ENCODE measurements at regions not wholly inside any gene's neighbourhood (a gene's known extent, or its start where the extent isn't known, plus 50 kb on each side); places are given as distances from the start of the nearest gene placed in this dataset.

- Histone ChIP-seq H4K20me1 (ENCODE audit: insufficient read depth) (no peaks in the 10 kb centered on the region), H3K9me2 (ENCODE audit: insufficient read depth, low read length) (no peaks in the 10 kb centered on the region), H3K27me3 (ENCODE audit: insufficient read depth, low read depth, low read length) (no peaks in the 10 kb centered on the region), H2AFZ (ENCODE audit: low read depth, low read length) (no peak overlapping the region), H3K9ac (ENCODE audit: low read length) (no peak overlapping the region), H3F3A (ENCODE audit: insufficient read depth, low read length, poor library complexity, severe bottlenecking) (no peaks in the 10 kb centered on the region), H3K4me3 (ENCODE audit: low read length) (no peak overlapping the region), H3K4me2 (ENCODE audit: low read length) (no peak overlapping the region), H3K27ac (ENCODE audit: low read length) (no peak overlapping the region), H3K79me2 (replicated peaks; ENCODE audit: insufficient read depth, low read length) (no peaks in the 10 kb centered on the region), H3K36me3 (ENCODE audit: insufficient read depth, low read length) (no peaks in the 10 kb centered on the region), H3K9me3 (ENCODE audit: low read length) (no peaks in the 10 kb centered on the region)
- TF ChIP-seq POLR2AphosphoS5 (IDR thresholded peaks at IDR 0.05) (no peak), RAD21 (conservative IDR thresholded peaks at IDR 0.05) (no peak), EP300 (conservative IDR thresholded peaks at IDR 0.05; ENCODE audit: poor library complexity, severe bottlenecking) (no peak), MXI1 (conservative IDR thresholded peaks at IDR 0.05; ENCODE audit: poor library complexity, severe bottlenecking) (no peak), TAF1 (IDR thresholded peaks at IDR 0.05; ENCODE audit: low read depth) (no peak), SMC3 (conservative IDR thresholded peaks at IDR 0.05; ENCODE audit: poor library complexity) (no peak), EZH2 (IDR thresholded peaks at IDR 0.05; ENCODE audit: borderline replicate concordance, insufficient read depth, low read length, poor library complexity, severe bottlenecking) (no peak)
- TF ChIP-seq, protein P1, sequence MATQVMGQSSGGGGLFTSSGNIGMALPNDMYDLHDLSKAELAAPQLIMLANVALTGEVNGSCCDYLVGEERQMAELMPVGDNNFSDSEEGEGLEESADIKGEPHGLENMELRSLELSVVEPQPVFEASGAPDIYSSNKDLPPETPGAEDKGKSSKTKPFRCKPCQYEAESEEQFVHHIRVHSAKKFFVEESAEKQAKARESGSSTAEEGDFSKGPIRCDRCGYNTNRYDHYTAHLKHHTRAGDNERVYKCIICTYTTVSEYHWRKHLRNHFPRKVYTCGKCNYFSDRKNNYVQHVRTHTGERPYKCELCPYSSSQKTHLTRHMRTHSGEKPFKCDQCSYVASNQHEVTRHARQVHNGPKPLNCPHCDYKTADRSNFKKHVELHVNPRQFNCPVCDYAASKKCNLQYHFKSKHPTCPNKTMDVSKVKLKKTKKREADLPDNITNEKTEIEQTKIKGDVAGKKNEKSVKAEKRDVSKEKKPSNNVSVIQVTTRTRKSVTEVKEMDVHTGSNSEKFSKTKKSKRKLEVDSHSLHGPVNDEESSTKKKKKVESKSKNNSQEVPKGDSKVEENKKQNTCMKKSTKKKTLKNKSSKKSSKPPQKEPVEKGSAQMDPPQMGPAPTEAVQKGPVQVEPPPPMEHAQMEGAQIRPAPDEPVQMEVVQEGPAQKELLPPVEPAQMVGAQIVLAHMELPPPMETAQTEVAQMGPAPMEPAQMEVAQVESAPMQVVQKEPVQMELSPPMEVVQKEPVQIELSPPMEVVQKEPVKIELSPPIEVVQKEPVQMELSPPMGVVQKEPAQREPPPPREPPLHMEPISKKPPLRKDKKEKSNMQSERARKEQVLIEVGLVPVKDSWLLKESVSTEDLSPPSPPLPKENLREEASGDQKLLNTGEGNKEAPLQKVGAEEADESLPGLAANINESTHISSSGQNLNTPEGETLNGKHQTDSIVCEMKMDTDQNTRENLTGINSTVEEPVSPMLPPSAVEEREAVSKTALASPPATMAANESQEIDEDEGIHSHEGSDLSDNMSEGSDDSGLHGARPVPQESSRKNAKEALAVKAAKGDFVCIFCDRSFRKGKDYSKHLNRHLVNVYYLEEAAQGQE (IDR thresholded peaks at IDR 0.05; ENCODE audit: borderline replicate concordance): no peak
- TF ChIP-seq, protein P2, sequence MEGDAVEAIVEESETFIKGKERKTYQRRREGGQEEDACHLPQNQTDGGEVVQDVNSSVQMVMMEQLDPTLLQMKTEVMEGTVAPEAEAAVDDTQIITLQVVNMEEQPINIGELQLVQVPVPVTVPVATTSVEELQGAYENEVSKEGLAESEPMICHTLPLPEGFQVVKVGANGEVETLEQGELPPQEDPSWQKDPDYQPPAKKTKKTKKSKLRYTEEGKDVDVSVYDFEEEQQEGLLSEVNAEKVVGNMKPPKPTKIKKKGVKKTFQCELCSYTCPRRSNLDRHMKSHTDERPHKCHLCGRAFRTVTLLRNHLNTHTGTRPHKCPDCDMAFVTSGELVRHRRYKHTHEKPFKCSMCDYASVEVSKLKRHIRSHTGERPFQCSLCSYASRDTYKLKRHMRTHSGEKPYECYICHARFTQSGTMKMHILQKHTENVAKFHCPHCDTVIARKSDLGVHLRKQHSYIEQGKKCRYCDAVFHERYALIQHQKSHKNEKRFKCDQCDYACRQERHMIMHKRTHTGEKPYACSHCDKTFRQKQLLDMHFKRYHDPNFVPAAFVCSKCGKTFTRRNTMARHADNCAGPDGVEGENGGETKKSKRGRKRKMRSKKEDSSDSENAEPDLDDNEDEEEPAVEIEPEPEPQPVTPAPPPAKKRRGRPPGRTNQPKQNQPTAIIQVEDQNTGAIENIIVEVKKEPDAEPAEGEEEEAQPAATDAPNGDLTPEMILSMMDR (IDR thresholded peaks at IDR 0.05; ENCODE audit: poor library complexity, severe bottlenecking): no peak
These were observed 1082.6 kb upstream of the PHF14 start for GRCh38 chr7:9891056-9891455.

- Histone ChIP-seq H3K9me2 (ENCODE audit: insufficient read depth, low read length) (no peaks in the 10 kb centered on the region), H3K9ac (ENCODE audit: low read length) (no peak overlapping the region), H3K27ac (ENCODE audit: low read length) (no peak overlapping the region), H3K36me3 (ENCODE audit: insufficient read depth, low read length) (no peaks in the 10 kb centered on the region), H3K4me3 (ENCODE audit: low read length) (no peak overlapping the region), H2AFZ (ENCODE audit: low read depth, low read length) (no peak overlapping the region), H4K20me1 (ENCODE audit: insufficient read depth) (no peaks in the 10 kb centered on the region), H3K27me3 (ENCODE audit: insufficient read depth, low read depth, low read length) (no peaks in the 10 kb centered on the region), H3K79me2 (replicated peaks; ENCODE audit: insufficient read depth, low read length) (no peaks in the 10 kb centered on the region), H3F3A (ENCODE audit: insufficient read depth, low read length, poor library complexity, severe bottlenecking) (no peaks in the 10 kb centered on the region), H3K9me3 (ENCODE audit: low read length) (no peaks in the 10 kb centered on the region), H3K4me2 (ENCODE audit: low read length) (no peak overlapping the region)
- no peak for TF ChIP-seq RAD21 (conservative IDR thresholded peaks at IDR 0.05)
- TF ChIP-seq SMC3 (conservative IDR thresholded peaks at IDR 0.05; ENCODE audit: poor library complexity): no peak
- TF ChIP-seq, protein P1 (IDR thresholded peaks at IDR 0.05; ENCODE audit: borderline replicate concordance): no peak
- no peak for TF ChIP-seq POLR2AphosphoS5 (IDR thresholded peaks at IDR 0.05)
- TF ChIP-seq, protein P2 (IDR thresholded peaks at IDR 0.05; ENCODE audit: poor library complexity, severe bottlenecking): no peak
- no peak for TF ChIP-seq MXI1 (conservative IDR thresholded peaks at IDR 0.05; ENCODE audit: poor library complexity, severe bottlenecking)
- TF ChIP-seq TAF1 (IDR thresholded peaks at IDR 0.05; ENCODE audit: low read depth): no peak
- no peak for TF ChIP-seq EZH2 (IDR thresholded peaks at IDR 0.05; ENCODE audit: borderline replicate concordance, insufficient read depth, low read length, poor library complexity, severe bottlenecking)
- TF ChIP-seq EP300 (conservative IDR thresholded peaks at IDR 0.05; ENCODE audit: poor library complexity, severe bottlenecking): no peak
These were observed 1073.3 kb upstream of the PHF14 start for GRCh38 chr7:9900339-9900738.

Data from neural cell (in vitro differentiated cells).